ENCODE measurements at regions not wholly inside any gene's neighbourhood (a gene's known extent, or its start where the extent isn't known, plus 50 kb on each side); places are given as distances from the start of the nearest gene placed in this dataset.

- no peak for DNase-seq
Measured at GRCh38 chr4:53764761-53765490, 173.6 kb upstream of the LNX1 start.

DNA sequence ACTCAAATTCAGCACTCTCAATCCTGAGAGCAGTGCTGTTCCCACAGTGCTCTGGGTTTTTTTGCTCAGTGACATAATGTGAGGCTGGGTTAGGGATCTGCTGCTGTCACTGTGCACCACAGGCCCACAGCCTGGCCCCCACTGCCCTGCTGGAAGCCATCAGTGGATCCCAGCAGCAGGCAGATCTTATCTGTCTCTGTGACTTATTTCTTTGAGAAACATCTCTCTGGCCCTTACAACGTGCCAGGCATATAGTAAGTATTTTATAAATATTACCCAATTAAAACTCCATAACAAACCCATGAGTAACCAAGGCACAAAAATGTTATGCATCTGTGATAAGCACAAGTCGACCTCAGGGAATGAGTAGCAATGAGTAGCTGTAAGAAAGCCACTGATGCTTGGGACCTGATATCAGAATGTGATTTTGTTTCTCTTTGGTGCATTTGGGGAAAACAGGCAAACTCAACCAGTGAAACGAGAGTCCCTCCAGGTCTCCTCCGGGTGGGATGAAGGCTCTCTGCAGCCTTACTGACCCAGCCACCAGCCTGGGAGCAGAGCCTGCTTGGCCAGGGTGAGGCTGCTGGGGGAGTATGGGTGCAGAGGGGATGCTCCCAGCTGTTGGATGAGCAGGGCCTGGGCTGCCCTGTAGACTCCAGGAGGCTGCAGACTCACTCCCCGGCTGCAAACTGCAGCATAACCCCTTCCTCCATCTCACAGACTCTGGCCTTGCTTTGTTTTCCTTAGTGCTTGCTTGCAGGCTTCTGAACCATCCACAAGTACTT lies 172.7 kb upstream of the LNX1 start:
- no peak for DNase-seq

DNA sequence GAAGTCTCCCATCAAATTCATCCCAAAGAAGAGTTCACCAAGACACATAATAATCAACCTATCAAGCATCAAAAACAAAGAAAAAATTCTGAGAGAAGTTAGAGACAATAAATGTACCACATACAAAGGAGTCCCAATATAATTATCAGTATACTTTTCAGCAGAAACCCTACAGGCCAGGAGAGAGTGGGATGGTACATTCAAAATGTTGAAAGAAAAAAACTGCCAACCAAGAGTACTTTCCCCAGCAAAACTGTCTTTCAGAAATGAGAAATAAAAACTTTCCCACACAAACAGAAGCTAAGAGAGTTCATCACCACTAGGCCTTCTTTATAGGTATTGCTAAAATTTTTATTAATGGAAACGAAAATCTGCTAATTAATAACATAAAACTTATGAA lies 164.4 kb upstream of the LNX1 start:
- no peak for DNase-seq

DNA sequence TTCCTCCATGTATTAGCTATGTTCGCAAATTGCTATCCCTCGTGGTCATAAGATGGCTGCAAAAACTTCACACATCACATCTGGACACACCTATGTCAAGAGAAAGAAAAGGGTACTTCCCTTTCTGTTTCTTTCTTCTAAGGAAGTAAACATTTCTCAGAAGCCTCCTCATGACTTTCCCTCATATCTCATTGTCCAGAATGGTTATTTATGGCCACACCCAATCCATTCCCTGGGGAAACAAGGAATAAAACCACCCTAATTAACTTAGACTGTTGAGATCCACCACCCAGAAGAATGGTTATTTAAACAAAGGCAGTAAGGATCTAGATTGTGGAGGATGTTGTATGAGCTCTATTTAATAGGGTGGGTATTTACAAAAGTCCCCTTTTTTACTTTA lies 160.8 kb upstream of the LNX1 start:
- DNase-seq: no peak

GRCh38 chr4:53748328-53748772 lies 157.1 kb upstream of the LNX1 start:
- DNase-seq: no peak

DNA sequence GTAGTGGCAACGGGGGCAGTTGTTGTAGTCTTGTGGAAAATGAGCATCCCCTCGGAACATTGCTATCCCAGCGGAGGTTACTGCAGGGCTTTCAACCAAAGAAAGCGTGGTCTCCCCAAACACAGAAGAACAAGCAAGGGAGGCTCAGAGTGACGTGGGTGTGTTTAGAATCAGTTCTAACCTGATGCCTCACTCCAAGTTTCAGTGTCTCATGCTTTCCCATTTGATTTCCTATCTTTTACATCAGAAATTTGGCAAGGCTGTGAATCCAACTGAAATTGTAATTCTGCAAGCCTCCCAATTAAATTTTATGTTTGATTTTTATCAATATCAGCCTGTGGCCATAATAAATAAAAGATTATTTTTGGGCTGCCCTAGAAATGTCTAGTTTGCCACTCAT lies 156.1 kb upstream of the LNX1 start:
- no peak for DNase-seq

- peak; percentile 97 for DNase-seq
Measured at GRCh38 chr4:53744446-53745160, 153.3 kb upstream of the LNX1 start.

DNA sequence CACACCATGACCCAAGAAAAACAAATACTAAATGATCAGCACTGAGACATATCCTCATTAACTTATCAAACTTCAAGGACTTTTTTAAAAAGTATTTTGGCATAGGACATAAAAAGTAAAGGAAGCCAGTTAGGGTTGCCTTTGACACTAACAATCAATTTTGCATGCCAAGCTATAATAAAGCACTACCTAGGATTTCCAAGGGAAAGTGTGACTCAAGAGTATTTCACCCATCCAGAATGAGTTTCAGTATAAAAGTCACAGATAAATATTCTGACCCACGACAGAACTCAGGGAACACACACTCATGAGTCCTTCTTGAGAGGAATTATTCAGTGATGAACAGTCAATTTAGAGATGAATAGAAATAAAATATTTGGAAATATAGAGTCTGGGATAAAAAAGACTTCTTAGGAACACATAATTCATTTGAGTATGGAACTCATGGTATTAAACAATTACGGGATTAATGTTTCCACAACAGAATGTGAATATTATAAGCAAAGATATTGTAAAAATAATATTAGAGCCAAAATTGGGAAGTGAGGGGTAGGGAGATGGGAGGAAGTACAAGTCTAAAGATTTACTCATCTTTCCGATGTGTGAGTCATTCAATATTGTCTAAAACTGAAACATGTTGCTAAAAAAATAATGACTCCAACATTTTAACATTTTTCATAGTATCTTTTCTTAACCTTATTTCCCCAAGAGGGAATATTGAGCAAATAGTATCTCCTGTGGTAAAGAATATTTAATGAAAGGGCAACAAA lies 143.5 kb upstream of the LNX1 start:
- no peak for DNase-seq

DNA sequence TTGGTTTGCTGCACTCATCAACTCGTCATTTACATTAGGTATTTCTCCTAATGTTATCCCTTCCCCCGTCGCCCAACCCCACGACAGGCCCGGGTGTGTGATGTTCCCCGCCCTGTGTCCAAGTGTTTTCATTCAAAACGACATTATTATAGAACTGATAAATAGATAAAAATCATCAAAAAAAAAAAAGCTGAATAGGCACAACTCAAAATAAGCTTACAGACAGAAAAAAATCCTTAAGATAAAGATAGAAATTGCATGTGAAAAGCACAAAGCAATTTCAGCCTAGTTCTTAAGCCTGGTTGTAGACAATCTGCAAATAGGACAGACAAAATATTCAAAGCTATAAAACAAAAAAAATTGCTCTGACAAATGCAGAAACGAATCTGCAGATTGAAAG lies 142.9 kb upstream of the LNX1 start:
- no peak for DNase-seq

DNA sequence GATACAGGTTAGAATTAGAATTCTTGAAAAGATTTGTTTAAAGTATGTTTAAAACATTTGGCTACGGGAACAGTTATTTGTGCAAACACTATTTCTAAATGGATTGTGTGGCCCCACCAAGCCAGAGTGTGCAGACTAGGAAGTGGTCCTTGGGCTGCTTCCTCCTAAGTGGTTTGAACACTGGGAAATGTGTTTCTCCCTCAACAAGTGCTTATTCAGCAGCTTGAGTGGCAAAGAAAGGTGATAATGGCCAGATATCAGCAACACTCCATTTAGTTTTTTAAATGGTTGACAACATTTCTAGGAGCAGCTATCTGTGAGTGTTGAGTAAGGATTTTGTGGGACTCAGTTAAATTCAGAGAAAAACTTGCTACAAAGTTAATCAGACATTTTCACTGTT lies 141.4 kb upstream of the LNX1 start:
- no peak for DNase-seq

DNA sequence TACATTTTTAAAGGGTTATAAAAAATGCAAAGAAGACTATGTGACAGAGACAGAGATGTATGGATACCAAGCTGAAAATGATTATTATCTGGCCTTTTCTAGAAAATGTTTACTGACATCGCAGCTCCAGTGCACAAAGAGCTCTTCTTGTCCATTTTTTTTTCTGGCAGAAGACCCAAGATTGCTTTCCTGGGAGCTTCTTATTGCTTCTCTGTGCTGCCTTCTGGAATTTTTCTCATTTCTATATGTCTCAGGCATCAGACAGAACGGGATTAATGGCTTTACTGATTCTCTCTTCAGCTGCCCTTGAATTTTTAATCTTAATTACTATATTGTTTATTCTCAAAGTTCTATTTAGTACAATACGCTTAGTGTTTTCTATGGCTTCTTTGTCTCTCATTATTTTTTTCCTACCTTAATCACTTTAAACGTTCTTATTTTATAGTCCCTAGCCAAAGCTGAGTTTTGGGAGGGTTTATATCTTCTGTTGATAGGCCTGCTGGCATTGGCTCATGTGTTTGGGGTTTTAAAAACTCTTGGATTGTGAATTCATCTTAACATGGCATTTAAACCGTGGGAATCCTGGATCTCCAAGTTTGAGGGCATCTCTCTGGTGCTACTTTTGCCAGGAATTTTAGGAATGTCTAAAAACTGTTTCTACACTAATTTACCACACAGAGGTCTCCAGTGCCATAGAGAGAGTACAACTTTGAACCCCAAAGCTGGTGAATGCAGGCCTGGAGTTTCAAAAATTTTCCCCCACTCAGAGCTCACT lies 138.9 kb upstream of the LNX1 start:
- DNase-seq: no peak

DNA sequence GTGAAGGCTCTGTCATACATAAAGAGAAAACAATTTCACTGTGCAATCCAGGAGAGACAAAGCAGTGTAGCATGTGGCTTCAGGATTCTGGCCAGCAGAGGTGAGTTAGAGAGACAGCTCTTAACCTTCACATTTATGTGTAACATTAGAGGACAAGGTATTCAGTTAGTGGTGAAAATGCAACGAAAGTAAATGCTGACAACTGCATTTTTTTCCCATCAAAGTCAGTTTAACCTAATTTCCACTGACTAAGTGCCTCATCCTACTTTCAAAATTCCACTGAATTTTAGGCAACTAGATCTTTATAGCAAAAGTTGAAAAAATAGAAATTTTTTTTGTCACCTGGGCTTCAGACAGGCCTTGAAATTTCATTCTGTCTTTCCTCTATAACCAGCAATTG lies 130.8 kb upstream of the LNX1 start:
- DNase-seq: no peak

- DNase-seq: no peak
Measured at GRCh38 chr4:53721263-53721662, 130.0 kb upstream of the LNX1 start.

GRCh38 chr4:53720776-53721175 lies 129.5 kb upstream of the LNX1 start:
- DNase-seq: no peak

DNA sequence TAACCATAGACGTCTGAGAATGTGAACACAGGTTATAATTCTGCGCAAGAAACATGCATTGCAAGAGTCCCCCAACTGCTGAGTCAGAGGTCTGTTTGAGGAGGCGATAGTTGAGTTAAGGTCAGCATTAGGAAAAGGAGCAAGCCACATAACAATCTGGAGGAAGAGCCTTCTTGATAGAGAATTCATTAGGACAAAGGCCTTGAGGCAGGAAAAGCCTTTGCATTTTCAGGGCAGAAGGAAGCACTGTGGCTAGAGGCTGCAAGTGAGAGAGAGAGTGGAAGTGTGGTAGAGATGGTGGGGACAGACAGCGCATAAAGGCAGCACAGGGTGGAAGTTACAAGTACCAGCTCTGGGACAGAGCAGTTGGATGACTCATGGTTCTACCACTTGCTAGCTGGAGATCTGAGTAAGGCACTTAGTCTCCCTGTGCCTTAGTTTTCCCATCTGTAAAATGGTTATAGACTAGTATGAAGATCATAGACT lies 125.8 kb upstream of the LNX1 start:
- DNase-seq: no peak

DNA sequence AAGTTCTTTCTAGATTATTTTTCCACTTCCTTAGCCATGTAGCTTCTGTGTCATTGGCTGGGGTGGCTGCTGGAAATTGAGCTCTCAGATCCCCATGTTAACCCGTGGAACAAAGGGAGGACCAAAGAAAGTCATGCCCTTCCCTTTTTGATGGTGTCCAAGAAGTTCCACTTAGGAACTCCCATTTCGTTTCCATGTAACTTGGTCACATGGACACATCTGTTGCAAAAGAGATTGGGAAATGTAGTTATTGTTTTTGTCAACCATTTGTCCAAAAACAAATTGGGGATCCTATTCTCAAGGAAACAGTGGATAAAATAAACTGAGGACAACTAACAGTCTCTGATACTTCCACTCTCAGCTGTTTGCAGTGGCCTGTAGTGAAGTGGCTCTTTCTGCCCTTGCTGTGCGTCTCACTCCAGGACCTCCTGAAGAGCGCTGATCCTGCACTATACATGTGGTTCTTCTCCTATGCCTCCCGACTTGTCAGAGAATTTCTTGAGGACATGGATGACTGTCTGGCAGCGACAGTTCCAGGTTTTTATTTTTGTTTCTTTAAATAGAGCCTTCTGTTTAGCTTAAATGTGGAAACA lies 125.3 kb upstream of the LNX1 start:
- no peak for DNase-seq

- no peak for DNase-seq
Measured at GRCh38 chr4:53716011-53716410, 124.7 kb upstream of the LNX1 start.

DNA sequence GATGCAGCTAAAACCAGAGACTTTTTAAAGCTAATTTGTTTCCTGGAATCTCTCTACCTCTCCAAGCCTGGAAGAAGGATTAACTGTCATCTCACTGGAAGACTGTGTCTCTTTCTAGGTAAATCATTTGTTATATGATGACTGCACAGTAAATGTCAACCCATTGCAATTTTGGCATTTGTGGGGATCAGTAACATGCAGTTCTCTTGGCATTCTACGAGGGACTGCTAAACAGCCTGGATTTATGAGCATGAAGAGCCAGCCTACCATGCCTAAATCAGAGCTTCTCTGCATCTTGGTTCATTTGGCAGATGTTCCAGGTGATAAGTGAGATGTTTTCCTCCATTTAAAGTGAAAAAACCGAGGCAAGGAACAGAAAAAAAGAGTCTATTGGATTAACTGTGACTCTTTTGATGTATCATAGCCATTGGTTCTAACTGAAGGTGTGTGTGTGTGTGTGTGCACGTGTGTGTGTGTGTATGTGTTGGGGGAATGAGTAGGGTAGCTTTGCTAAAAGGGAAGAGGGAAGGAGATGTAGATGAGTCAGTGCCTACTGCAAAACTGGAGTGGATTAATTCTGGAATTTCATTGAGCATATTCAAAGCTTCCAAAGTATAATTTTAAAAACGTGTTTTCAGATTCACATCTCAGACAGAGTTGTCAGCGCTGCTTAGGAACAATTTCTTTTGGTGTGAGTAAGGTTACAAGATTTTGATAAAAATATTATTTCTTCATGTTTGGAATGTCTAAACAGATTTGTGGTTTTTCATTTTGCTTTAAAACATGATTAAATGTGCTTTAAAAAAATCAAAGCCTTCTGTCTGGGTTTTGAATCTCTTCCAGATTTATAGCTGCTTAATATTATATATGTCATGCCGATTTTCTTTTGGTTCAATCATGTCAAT lies 123.2 kb upstream of the LNX1 start:
- no peak for DNase-seq

DNA sequence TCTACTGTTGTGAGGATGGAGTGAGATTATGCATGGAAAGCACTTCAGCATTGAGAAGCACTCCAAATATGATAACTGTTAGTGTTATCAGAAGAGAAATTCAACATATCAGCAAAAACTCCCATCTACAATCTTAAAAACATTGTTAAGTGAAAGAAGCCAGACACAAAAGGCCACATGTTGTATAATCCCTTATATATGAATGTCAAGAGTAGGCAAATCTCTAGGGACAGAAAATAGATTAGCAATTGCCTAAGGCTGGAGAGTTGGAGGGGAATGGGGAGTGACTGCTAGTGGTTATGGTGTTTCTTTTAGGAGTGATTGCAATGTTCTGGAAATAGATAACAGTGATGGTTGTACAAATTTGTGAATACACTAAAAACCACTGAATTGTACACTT lies 122.5 kb upstream of the LNX1 start:
- DNase-seq: no peak

DNA sequence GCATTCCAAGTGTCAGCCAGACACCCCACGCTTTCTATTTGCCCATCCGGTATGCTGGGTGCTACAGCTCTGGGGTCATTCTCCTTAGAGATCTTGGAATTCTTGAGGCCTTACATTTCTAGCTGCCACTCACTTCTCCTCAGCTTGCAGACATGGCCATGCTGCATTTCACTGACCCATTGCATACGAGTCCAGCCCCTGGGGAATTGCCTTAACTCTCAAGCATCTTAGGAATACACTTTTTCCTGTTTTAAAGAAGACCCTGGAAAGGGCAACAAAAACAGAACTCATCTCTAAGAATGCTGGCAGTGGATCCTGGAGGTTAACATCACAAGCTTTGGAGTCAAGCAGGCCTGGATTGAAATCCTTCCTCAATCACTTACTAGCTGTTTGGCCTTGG lies 122.0 kb upstream of the LNX1 start:
- no peak for DNase-seq
